ENCODE measurements at regions not wholly inside any gene's neighbourhood (a gene's known extent, or its start where the extent isn't known, plus 50 kb on each side); places are given as distances from the start of the nearest gene placed in this dataset.

DNA sequence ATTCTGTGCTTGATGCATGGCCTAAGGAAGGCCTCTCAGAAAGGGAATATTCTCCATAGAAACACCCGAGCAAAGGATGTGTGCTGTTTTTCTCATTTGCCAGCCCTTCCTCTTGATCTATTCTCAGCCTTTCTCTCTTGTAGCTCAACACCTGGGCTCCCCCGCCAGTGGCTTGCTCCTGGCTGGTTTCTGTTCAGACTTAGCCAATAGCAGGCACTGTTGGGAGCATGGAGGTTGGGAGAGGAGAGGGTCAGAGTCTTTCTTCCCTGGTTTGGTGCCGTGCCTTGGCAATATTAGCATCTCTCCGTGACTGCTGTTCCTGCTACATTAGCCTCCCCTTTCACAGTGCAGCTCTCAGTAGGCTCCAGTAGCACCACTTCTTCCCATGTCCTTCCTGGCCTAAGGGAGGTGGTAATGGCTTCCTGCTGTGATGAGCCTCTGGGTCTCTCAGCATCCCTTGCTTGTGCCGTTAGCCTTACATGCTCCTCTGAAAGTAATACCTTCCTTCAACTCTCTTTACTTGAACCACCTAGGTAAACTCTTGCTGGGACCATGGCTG lies 269.7 kb upstream of the GAS1 start:
- H3K27me3 ChIP-seq (ENCODE audit: insufficient read depth, poor library complexity, severe bottlenecking), result peaks cover 3% of the 10 kb centered on the region
- DNase-seq (ENCODE audit: low read depth in 1 of 2, low spot score in 1 of 2), result no peak
- no peak for TF ChIP-seq GABPA (IDR thresholded peaks at IDR 0.05; ENCODE audit: low read depth)
- TF ChIP-seq, protein P1, sequence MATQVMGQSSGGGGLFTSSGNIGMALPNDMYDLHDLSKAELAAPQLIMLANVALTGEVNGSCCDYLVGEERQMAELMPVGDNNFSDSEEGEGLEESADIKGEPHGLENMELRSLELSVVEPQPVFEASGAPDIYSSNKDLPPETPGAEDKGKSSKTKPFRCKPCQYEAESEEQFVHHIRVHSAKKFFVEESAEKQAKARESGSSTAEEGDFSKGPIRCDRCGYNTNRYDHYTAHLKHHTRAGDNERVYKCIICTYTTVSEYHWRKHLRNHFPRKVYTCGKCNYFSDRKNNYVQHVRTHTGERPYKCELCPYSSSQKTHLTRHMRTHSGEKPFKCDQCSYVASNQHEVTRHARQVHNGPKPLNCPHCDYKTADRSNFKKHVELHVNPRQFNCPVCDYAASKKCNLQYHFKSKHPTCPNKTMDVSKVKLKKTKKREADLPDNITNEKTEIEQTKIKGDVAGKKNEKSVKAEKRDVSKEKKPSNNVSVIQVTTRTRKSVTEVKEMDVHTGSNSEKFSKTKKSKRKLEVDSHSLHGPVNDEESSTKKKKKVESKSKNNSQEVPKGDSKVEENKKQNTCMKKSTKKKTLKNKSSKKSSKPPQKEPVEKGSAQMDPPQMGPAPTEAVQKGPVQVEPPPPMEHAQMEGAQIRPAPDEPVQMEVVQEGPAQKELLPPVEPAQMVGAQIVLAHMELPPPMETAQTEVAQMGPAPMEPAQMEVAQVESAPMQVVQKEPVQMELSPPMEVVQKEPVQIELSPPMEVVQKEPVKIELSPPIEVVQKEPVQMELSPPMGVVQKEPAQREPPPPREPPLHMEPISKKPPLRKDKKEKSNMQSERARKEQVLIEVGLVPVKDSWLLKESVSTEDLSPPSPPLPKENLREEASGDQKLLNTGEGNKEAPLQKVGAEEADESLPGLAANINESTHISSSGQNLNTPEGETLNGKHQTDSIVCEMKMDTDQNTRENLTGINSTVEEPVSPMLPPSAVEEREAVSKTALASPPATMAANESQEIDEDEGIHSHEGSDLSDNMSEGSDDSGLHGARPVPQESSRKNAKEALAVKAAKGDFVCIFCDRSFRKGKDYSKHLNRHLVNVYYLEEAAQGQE (IDR thresholded peaks at IDR 0.05; ENCODE audit: insufficient replicate concordance, low read depth), result no peak
- TF ChIP-seq SPI1 (IDR thresholded peaks at IDR 0.05; ENCODE audit: borderline replicate concordance, low read depth), result no peak
- no peak for TF ChIP-seq POLR2AphosphoS5 (IDR thresholded peaks at IDR 0.05; ENCODE audit: low read depth)
- TF ChIP-seq, protein P2, sequence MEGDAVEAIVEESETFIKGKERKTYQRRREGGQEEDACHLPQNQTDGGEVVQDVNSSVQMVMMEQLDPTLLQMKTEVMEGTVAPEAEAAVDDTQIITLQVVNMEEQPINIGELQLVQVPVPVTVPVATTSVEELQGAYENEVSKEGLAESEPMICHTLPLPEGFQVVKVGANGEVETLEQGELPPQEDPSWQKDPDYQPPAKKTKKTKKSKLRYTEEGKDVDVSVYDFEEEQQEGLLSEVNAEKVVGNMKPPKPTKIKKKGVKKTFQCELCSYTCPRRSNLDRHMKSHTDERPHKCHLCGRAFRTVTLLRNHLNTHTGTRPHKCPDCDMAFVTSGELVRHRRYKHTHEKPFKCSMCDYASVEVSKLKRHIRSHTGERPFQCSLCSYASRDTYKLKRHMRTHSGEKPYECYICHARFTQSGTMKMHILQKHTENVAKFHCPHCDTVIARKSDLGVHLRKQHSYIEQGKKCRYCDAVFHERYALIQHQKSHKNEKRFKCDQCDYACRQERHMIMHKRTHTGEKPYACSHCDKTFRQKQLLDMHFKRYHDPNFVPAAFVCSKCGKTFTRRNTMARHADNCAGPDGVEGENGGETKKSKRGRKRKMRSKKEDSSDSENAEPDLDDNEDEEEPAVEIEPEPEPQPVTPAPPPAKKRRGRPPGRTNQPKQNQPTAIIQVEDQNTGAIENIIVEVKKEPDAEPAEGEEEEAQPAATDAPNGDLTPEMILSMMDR (IDR thresholded peaks at IDR 0.05; ENCODE audit: insufficient read depth, low read length), result no peak
- no peak overlapping the region for H3K4me3 ChIP-seq (replicated peaks; ENCODE audit: insufficient read depth, low read length)
- H3K27ac ChIP-seq (replicated peaks), result no peak overlapping the region

DNA sequence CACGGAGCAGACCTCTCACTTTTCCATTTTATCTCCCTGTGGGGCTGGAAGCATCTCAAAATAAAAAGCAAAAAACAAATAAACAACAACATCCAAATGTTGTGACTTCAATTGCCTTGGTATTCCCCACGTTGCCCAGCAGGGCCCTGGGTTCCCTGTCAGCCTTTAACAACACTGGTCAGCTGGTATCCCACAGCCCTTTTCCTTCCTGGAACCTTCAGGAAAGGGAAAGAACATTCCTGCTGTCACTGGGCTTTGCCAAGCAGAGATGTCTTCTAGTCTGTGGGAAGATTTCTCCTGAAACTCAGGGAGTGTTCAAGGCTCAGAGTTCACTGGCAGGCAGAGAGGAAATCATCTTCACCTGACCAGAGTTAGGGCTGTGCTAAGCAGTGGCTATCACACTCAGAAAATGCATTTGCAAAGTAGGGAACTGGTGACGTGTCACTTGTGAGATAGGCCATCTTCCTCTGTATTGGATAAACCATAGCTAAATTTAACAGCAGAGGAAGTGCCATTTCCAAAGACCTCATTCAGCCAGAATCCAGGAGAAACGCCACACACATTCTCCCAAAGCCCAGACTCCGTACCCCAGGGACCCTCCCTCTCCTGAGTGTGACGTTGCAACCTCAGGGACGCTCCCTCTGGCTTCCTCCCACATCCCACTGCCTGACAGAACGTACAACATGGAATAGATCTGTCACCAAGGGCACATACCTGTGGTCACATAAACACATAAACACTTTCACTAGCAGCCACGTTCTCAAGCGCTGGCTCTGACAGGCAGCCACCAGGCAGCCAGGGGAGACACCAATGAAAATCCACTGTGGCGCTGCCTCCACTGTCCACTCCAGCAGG lies 274.0 kb upstream of the DAPK1 start:
- TF ChIP-seq, protein P2 (IDR thresholded peaks at IDR 0.05; ENCODE audit: insufficient read depth, low read length), result no peak
- TF ChIP-seq GABPA (IDR thresholded peaks at IDR 0.05; ENCODE audit: low read depth) (no peak), SPI1 (IDR thresholded peaks at IDR 0.05; ENCODE audit: borderline replicate concordance, low read depth) (no peak), POLR2AphosphoS5 (IDR thresholded peaks at IDR 0.05; ENCODE audit: low read depth) (no peak)
- TF ChIP-seq, protein P1 (IDR thresholded peaks at IDR 0.05; ENCODE audit: insufficient replicate concordance, low read depth), result no peak
- H3K27me3 ChIP-seq (ENCODE audit: insufficient read depth, poor library complexity, severe bottlenecking), result peaks cover 3% of the 10 kb centered on the region
- DNase-seq (ENCODE audit: low read depth in 1 of 2, low spot score in 1 of 2), result no peak
- H3K27ac ChIP-seq (replicated peaks), result no peak overlapping the region
- H3K4me3 ChIP-seq (replicated peaks; ENCODE audit: insufficient read depth, low read length), result no peak overlapping the region

DNA sequence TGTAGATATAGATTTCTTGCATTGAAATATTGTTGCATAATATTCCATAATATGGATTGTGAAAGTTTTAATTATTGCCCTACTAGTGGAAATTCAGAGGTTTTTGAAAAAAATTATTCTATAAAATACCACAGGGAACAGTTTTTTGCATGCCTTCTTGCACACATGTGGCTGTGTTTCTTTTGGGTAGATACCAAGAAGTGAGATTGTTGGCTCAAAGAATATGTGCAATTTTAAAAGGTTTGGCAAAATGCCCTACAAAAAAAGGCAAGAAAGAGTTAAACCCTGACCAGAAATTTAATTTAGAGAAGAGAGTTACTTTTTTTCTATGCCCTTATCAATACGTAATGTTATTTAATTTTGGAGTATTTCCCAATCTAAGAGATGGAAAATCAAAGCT lies 270.8 kb upstream of the DAPK1 start:
- no peak overlapping the region for H3K27ac ChIP-seq (replicated peaks)
- TF ChIP-seq, protein P2 (IDR thresholded peaks at IDR 0.05; ENCODE audit: insufficient read depth, low read length), result no peak
- TF ChIP-seq, protein P1 (IDR thresholded peaks at IDR 0.05; ENCODE audit: insufficient replicate concordance, low read depth), result no peak
- no peak for TF ChIP-seq POLR2AphosphoS5 (IDR thresholded peaks at IDR 0.05; ENCODE audit: low read depth)
- TF ChIP-seq SPI1 (IDR thresholded peaks at IDR 0.05; ENCODE audit: borderline replicate concordance, low read depth), result no peak
- no peak for TF ChIP-seq GABPA (IDR thresholded peaks at IDR 0.05; ENCODE audit: low read depth)
- no peak overlapping the region for H3K4me3 ChIP-seq (replicated peaks; ENCODE audit: insufficient read depth, low read length)
- no peaks in the 10 kb centered on the region for H3K27me3 ChIP-seq (ENCODE audit: insufficient read depth, poor library complexity, severe bottlenecking)
- DNase-seq (ENCODE audit: low read depth in 1 of 2, low spot score in 1 of 2), result no peak
